HG03521 (cell line): ENCODE measurements at regions not wholly inside any gene's neighbourhood (a gene's known extent, or its start where the extent isn't known, plus 50 kb on each side); places are given as distances from the start of the nearest gene placed in this dataset.

Experiments used
- ATAC-seq: cut with Tn5 transposase; IDR thresholded peaks from one replicate; pipeline ENCODE4 v1.9.1; 2021; ENCODE audit warnings: mild to moderate bottlenecking, moderate library complexity; ENCODE audit not compliant: unreplicated experiment

- no peak for ATAC-seq
These were observed 99.6 kb downstream of the LURAP1L start for GRCh38 chr9:12874395-12874794.

GRCh38 chr9:12875191-12875590 lies 100.4 kb downstream of the LURAP1L start:
- no peak for ATAC-seq

- no peak for ATAC-seq
These were observed 102.1 kb downstream of the LURAP1L start for GRCh38 chr9:12876872-12877271.

- ATAC-seq: no peak
These were observed 103.6 kb downstream of the LURAP1L start for GRCh38 chr9:12878351-12878978.

GRCh38 chr9:12879961-12880360 lies 105.1 kb downstream of the LURAP1L start:
- no peak for ATAC-seq

GRCh38 chr9:12880406-12881015 lies 105.7 kb downstream of the LURAP1L start:
- no peak for ATAC-seq

GRCh38 chr9:12882430-12882829 lies 107.6 kb downstream of the LURAP1L start:
- no peak for ATAC-seq

- ATAC-seq: no peak
These were observed 110.0 kb downstream of the LURAP1L start for GRCh38 chr9:12884736-12885395.

- ATAC-seq: no peak
These were observed 114.7 kb downstream of the LURAP1L start for GRCh38 chr9:12889402-12890106.

- ATAC-seq: no peak
These were observed 116.8 kb downstream of the LURAP1L start for GRCh38 chr9:12891588-12891987.

GRCh38 chr9:12903316-12903715 lies 128.5 kb downstream of the LURAP1L start:
- ATAC-seq: no peak

- no peak for ATAC-seq
These were observed 129.6 kb downstream of the LURAP1L start for GRCh38 chr9:12904261-12905000.

- ATAC-seq: no peak
These were observed 131.8 kb downstream of the LURAP1L start for GRCh38 chr9:12906646-12907045.

GRCh38 chr9:12908895-12909294 lies 134.1 kb downstream of the LURAP1L start:
- ATAC-seq: no peak

- ATAC-seq: no peak
These were observed 140.6 kb downstream of the LURAP1L start for GRCh38 chr9:12915366-12915954.

GRCh38 chr9:12916042-12916441 lies 141.2 kb downstream of the LURAP1L start:
- ATAC-seq: no peak

- ATAC-seq: no peak
These were observed 145.6 kb downstream of the LURAP1L start for GRCh38 chr9:12920437-12920836.

- no peak for ATAC-seq
These were observed 146.8 kb downstream of the LURAP1L start for GRCh38 chr9:12921621-12922020.

- no peak for ATAC-seq
These were observed 147.5 kb downstream of the LURAP1L start for GRCh38 chr9:12922224-12922866.

- ATAC-seq: no peak
These were observed 148.7 kb downstream of the LURAP1L start for GRCh38 chr9:12923468-12924009.
